ENCODE measurements at regions not wholly inside any gene's neighbourhood (a gene's known extent, or its start where the extent isn't known, plus 50 kb on each side); places are given as distances from the start of the nearest gene placed in this dataset.
A peak's percentile ranks its signal among the peaks of the same experiment; 100 is the strongest.

DNA sequence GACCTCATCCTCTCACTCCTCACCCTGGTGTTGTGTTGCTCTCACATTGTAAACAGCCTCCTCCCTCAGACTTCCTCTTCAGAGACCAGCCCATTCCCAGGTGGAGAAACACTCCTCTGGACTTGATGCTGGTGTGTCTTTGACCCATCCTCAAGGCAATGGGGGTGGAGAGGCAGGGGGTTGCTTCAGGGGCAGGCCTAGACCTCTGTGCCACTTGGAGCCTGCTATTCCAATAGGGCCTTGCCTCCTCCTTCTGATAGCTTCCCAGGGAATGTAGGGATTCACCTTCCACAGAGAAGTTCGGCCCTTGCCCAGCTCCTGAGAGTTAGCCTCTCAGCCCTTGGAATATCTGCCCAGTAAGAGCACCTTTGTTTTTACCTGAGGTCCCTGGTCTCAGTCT lies 606.6 kb upstream of the CADM1 start:
- H3K4me3 ChIP-seq (replicated peaks in 1 of 3; ENCODE audit: insufficient read depth in 1 of 3, low read depth in 2 of 3, low read length in 3 of 3): no peak overlapping the region
- no peak overlapping the region for H3K4me2 ChIP-seq (ENCODE audit: low read depth, low read length)
- POLR2A ChIA-PET: no interaction called here
- no TSS peak for BruUV-seq (replicated peaks)
- H3K27ac ChIP-seq (ENCODE audit: extremely low read length, insufficient read depth, low read length): no peak overlapping the region
- no peaks in the 10 kb centered on the region for H4K20me1 ChIP-seq (ENCODE audit: insufficient read depth, low read length)
- WGBS (ENCODE audit: low lambda C conversion rate): 0% methylated on average over 1 of the region's 1 CpG
- FAIRE-seq: no peak
- TF ChIP-seq ZSCAN22 (CRISPR knock-in tag; IDR thresholded peaks at IDR 0.05) (peak; percentile 78), JUND (CRISPR knock-in tag; IDR thresholded peaks at IDR 0.05) (no peak), FLYWCH1 (CRISPR knock-in tag; IDR thresholded peaks at IDR 0.05) (no peak), TOPORS (CRISPR knock-in tag; IDR thresholded peaks at IDR 0.05) (no peak), GFI1 (CRISPR knock-in tag; IDR thresholded peaks at IDR 0.05; ENCODE audit: borderline replicate concordance) (no peak), SSRP1 (CRISPR knock-in tag; IDR thresholded peaks at IDR 0.05) (no peak), MEIS2 (CRISPR knock-in tag; IDR thresholded peaks at IDR 0.05) (no peak)
- TF ChIP-seq, protein P1, sequence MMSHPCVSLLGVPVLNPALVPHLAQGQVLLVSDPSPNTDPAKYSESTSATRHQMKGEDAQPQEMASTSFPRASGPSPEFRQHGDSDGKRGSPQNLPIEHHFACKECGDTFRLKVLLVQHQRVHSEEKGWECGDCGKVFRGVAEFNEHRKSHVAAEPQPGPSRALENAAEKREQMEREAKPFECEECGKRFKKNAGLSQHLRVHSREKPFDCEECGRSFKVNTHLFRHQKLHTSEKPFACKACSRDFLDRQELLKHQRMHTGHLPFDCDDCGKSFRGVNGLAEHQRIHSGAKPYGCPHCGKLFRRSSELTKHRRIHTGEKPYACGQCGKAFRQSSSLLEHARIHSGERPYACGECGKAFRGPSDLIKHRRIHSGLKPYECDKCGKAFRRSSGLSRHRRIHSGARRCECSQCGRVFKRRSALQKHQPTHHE (CRISPR knock-in tag; IDR thresholded peaks at IDR 0.05; ENCODE audit: borderline replicate concordance): no peak
- DNase-seq (ENCODE audit: low spot score): no peak
- H3K79me2 ChIP-seq (ENCODE audit: insufficient read depth, low read length): no peaks in the 10 kb centered on the region
- no peak overlapping the region for H3K9ac ChIP-seq (ENCODE audit: insufficient read depth, low read depth, low read length)
- in situ Hi-C loops (cut with HindIII; ENCODE audit: extremely low pct_ligation_motif_present, low pct_unique_long_range_greater_than_20kb): no loop called here
- intact Hi-C loops (cut with micrococcal nuclease; ENCODE audit: unreplicated experiment): no loop called here
- CTCF ChIA-PET (ENCODE audit: low intra/inter-chr PET ratio, low total read pairs): no interaction called here
- no peaks in the 10 kb centered on the region for H3K4me1 ChIP-seq (ENCODE audit: insufficient read depth, low read length)
- H3K36me3 ChIP-seq (replicated peaks in 1 of 2; ENCODE audit: control insufficient read depth in 1 of 2, insufficient read depth in 2 of 2, low read length in 2 of 2): no peaks in the 10 kb centered on the region
- ATAC-seq: no peak
- no peak overlapping the region for H2AFZ ChIP-seq (ENCODE audit: low read length)
- peaks cover 5% of the 10 kb centered on the region; the same call in 1 of the 2 replicates for H3K9me3 ChIP-seq (ENCODE audit: low read length)
- peaks cover 0 to 5% of the 10 kb centered on the region in 2 experiments; a peak in 2 of 5 replicates for H3K27me3 ChIP-seq (ENCODE audit: control insufficient read depth in 1 of 2, insufficient read depth in 2 of 2, low read length in 2 of 2)

DNA sequence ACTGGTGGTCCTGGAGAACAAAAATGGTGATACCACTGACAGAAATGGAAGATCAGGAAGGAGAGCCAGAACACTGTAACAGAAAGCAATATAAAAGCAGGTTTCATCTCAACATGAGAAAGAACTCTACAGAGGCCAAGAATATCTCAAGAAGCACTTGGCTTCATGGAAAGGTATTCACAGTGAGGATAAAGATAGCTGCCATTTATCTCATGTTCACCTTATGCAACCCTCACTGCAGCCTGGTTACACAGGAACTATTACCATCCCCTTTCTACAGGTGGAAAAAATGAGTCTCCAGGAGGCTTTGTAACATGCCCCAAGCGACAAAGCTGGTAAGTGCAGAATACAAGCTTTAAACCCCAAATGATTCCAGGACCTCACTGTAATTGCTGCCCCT lies 606.1 kb upstream of the CADM1 start:
- Histone ChIP-seq H3K27ac (ENCODE audit: extremely low read length, insufficient read depth, low read length) (no peak overlapping the region), H3K9ac (ENCODE audit: insufficient read depth, low read depth, low read length) (no peak overlapping the region), H3K36me3 (replicated peaks in 1 of 2; ENCODE audit: control insufficient read depth in 1 of 2, insufficient read depth in 2 of 2, low read length in 2 of 2) (no peaks in the 10 kb centered on the region), H3K9me3 (ENCODE audit: low read length) (peaks cover 5% of the 10 kb centered on the region; the same call in 1 of the 2 replicates), H3K4me3 (replicated peaks in 1 of 3; ENCODE audit: insufficient read depth in 1 of 3, low read depth in 2 of 3, low read length in 3 of 3) (no peak overlapping the region), H2AFZ (ENCODE audit: low read length) (no peak overlapping the region), H3K4me2 (ENCODE audit: low read depth, low read length) (no peak overlapping the region), H4K20me1 (ENCODE audit: insufficient read depth, low read length) (no peaks in the 10 kb centered on the region), H3K4me1 (ENCODE audit: insufficient read depth, low read length) (no peaks in the 10 kb centered on the region), H3K27me3 (ENCODE audit: control insufficient read depth in 1 of 2, insufficient read depth in 2 of 2, low read length in 2 of 2) (peaks cover 0 to 5% of the 10 kb centered on the region in 2 experiments; a peak in 2 of 5 replicates), H3K79me2 (ENCODE audit: insufficient read depth, low read length) (no peaks in the 10 kb centered on the region)
- WGBS (ENCODE audit: low lambda C conversion rate): 0% methylated on average over 1 of the region's 1 CpG
- ATAC-seq: no peak
- no peak for DNase-seq (ENCODE audit: low spot score)
- intact Hi-C loops (cut with micrococcal nuclease; ENCODE audit: unreplicated experiment): no loop called here
- FAIRE-seq: no peak
- ChIA-PET POLR2A (no interaction called here), CTCF (ENCODE audit: low intra/inter-chr PET ratio, low total read pairs) (no interaction called here)
- in situ Hi-C loops (cut with HindIII; ENCODE audit: extremely low pct_ligation_motif_present, low pct_unique_long_range_greater_than_20kb): no loop called here
- no TSS peak for BruUV-seq (replicated peaks)
- no peak for TF ChIP-seq CCAR2 (optimal IDR thresholded peaks at IDR 0.05; ENCODE audit: low read depth, low read length)
- no peak for TF ChIP-seq PAX8 (CRISPR knock-in tag; IDR thresholded peaks at IDR 0.05; ENCODE audit: borderline replicate concordance)
- no peak for TF ChIP-seq KMT2A (CRISPR knock-in tag; IDR thresholded peaks at IDR 0.05)
- TF ChIP-seq REPIN1 (CRISPR knock-in tag; IDR thresholded peaks at IDR 0.05; ENCODE audit: borderline replicate concordance, low read depth): no peak
- no peak for TF ChIP-seq SSRP1 (CRISPR knock-in tag; IDR thresholded peaks at IDR 0.05)
- TF ChIP-seq NR2F2 (IDR thresholded peaks at IDR 0.05; ENCODE audit: borderline replicate concordance, low read depth): no peak
- TF ChIP-seq MED1 (CRISPR knock-in tag; IDR thresholded peaks at IDR 0.05): no peak
- TF ChIP-seq, protein P2, sequence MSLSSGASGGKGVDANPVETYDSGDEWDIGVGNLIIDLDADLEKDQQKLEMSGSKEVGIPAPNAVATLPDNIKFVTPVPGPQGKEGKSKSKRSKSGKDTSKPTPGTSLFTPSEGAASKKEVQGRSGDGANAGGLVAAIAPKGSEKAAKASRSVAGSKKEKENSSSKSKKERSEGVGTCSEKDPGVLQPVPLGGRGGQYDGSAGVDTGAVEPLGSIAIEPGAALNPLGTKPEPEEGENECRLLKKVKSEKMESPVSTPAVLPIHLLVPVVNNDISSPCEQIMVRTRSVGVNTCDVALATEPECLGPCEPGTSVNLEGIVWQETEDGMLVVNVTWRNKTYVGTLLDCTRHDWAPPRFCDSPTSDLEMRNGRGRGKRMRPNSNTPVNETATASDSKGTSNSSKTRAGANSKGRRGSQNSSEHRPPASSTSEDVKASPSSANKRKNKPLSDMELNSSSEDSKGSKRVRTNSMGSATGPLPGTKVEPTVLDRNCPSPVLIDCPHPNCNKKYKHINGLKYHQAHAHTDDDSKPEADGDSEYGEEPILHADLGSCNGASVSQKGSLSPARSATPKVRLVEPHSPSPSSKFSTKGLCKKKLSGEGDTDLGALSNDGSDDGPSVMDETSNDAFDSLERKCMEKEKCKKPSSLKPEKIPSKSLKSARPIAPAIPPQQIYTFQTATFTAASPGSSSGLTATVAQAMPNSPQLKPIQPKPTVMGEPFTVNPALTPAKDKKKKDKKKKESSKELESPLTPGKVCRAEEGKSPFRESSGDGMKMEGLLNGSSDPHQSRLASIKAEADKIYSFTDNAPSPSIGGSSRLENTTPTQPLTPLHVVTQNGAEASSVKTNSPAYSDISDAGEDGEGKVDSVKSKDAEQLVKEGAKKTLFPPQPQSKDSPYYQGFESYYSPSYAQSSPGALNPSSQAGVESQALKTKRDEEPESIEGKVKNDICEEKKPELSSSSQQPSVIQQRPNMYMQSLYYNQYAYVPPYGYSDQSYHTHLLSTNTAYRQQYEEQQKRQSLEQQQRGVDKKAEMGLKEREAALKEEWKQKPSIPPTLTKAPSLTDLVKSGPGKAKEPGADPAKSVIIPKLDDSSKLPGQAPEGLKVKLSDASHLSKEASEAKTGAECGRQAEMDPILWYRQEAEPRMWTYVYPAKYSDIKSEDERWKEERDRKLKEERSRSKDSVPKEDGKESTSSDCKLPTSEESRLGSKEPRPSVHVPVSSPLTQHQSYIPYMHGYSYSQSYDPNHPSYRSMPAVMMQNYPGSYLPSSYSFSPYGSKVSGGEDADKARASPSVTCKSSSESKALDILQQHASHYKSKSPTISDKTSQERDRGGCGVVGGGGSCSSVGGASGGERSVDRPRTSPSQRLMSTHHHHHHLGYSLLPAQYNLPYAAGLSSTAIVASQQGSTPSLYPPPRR (CRISPR knock-in tag; IDR thresholded peaks at IDR 0.05; ENCODE audit: borderline replicate concordance): no peak

Data from HepG2 (cell line).